Activated CD8-positive, alpha-beta T cell treated with anti-CD3 and anti-CD28 coated beads for 36 hours (primary cell): ENCODE measurements at regions not wholly inside any gene's neighbourhood (a gene's known extent, or its start where the extent isn't known, plus 50 kb on each side); places are given as distances from the start of the nearest gene placed in this dataset.

Experiments
- ATAC-seq: fragments of 200-7000 bp; cut with Tn5 transposase; one replicate; pipeline ENCODE4 v1.10.0; 2021; ENCODE audit warnings: mild to moderate bottlenecking, moderate library complexity
- CTCF ChIA-PET: fragments of 350-600 bp; sonication (Branson Sonifier 250); formaldehyde crosslinking; loops from one replicate; lab custom pipeline; 2021; ENCODE audit warnings: antibody characterized with exemption; lab: Charles Lee
- POLR2A ChIA-PET: fragments of 350-600 bp; sonication (Branson Sonifier 250); formaldehyde crosslinking; loops from one replicate; lab custom pipeline; 2021; ENCODE audit warnings: antibody characterized with exemption; lab: Charles Lee
- DNase-seq: peaks from one replicate; pipeline ENCODE4 v3.0.0-alpha.2; 2020
- H3K27ac Mint-ChIP-seq: one replicate; pipeline ENCODE4 v1.8.0; 2021; ENCODE audit warnings: mild to moderate bottlenecking, mixed read lengths
- H3K27me3 Mint-ChIP-seq: one replicate; pipeline ENCODE4 v1.8.0; 2021; ENCODE audit warnings: mixed read lengths
- H3K36me3 Mint-ChIP-seq: one replicate; pipeline ENCODE4 v1.8.0; 2021; ENCODE audit warnings: low read depth, mixed read lengths
- H3K4me1 Mint-ChIP-seq: one replicate; pipeline ENCODE4 v1.8.0; 2021; ENCODE audit warnings: low read depth, mixed read lengths
- H3K4me3 Mint-ChIP-seq: one replicate; pipeline ENCODE4 v1.8.0; 2021; ENCODE audit warnings: mild to moderate bottlenecking, moderate library complexity, mixed read lengths
- H3K9me3 Mint-ChIP-seq: one replicate; pipeline ENCODE4 v1.8.0; 2021; ENCODE audit warnings: mixed read lengths
- CTCF ChIP-seq: fragments of 200-600 bp; IDR thresholded peaks from one replicate; pipeline ENCODE4 v1.8.0; 2022; ENCODE audit warnings: antibody characterized with exemption, mild to moderate bottlenecking
- intact Hi-C: fragments of 100-400 bp; cut with micrococcal nuclease; formaldehyde crosslinking; loops from one replicate; pipeline ENCODE4 v1.10.0; 2022

- POLR2A ChIA-PET, result no interaction called here
- no peaks in the 10 kb centered on the region for H3K36me3 Mint-ChIP-seq
- peaks cover 8% of the 10 kb centered on the region for H3K9me3 Mint-ChIP-seq
- no peaks in the 10 kb centered on the region for H3K27me3 Mint-ChIP-seq
- no peak overlapping the region for H3K4me3 Mint-ChIP-seq
- H3K4me1 Mint-ChIP-seq, result no peaks in the 10 kb centered on the region
- no peak for TF ChIP-seq CTCF
- ATAC-seq (no peak), DNase-seq (no peak)
- intact Hi-C loops, result no loop called here
- H3K27ac Mint-ChIP-seq, result no peak overlapping the region
- CTCF ChIA-PET, result no interaction called here
Observed at GRCh38 chr4:178242655-178243054, 800.4 kb upstream of the AGA start.

GRCh38 chr4:178244785-178245184 is 802.5 kb upstream of the AGA start:
- H3K27ac Mint-ChIP-seq, result no peak overlapping the region
- no peak overlapping the region for H3K4me3 Mint-ChIP-seq
- no peak for ATAC-seq
- no peak for TF ChIP-seq CTCF
- H3K36me3 Mint-ChIP-seq, result no peaks in the 10 kb centered on the region
- no peak for DNase-seq
- ChIA-PET POLR2A (no interaction called here), CTCF (no interaction called here)
- no peaks in the 10 kb centered on the region for H3K4me1 Mint-ChIP-seq
- H3K27me3 Mint-ChIP-seq, result no peaks in the 10 kb centered on the region
- intact Hi-C loops, result no loop called here
- peaks cover 15% of the 10 kb centered on the region for H3K9me3 Mint-ChIP-seq

- no peak for DNase-seq
- no peaks in the 10 kb centered on the region for H3K36me3 Mint-ChIP-seq
- H3K27me3 Mint-ChIP-seq, result no peaks in the 10 kb centered on the region
- H3K27ac Mint-ChIP-seq, result no peak overlapping the region
- intact Hi-C loops, result no loop called here
- H3K4me3 Mint-ChIP-seq, result no peak overlapping the region
- no peak for TF ChIP-seq CTCF
- ChIA-PET CTCF (no interaction called here), POLR2A (no interaction called here)
- no peaks in the 10 kb centered on the region for H3K4me1 Mint-ChIP-seq
- no peak for ATAC-seq
- peaks cover 1% of the 10 kb centered on the region for H3K9me3 Mint-ChIP-seq
Observed at GRCh38 chr4:178255172-178255571, 812.9 kb upstream of the AGA start.

GRCh38 chr4:178258603-178259002 is 816.4 kb upstream of the AGA start:
- no peak for TF ChIP-seq CTCF
- intact Hi-C loops, result no loop called here
- CTCF ChIA-PET, result no interaction called here
- Mint-ChIP-seq H3K36me3 (no peaks in the 10 kb centered on the region), H3K4me3 (no peak overlapping the region), H3K4me1 (no peaks in the 10 kb centered on the region), H3K9me3 (peaks cover 3% of the 10 kb centered on the region), H3K27ac (no peak overlapping the region), H3K27me3 (no peaks in the 10 kb centered on the region)
- POLR2A ChIA-PET, result no interaction called here
- ATAC-seq, result no peak
- no peak for DNase-seq

- DNase-seq (no peak), ATAC-seq (no peak)
- Mint-ChIP-seq H3K4me1 (no peaks in the 10 kb centered on the region), H3K27me3 (no peaks in the 10 kb centered on the region), H3K27ac (no peak overlapping the region), H3K4me3 (no peak overlapping the region), H3K36me3 (no peaks in the 10 kb centered on the region), H3K9me3 (peaks cover 3% of the 10 kb centered on the region)
- no peak for TF ChIP-seq CTCF
- ChIA-PET POLR2A (no interaction called here), CTCF (no interaction called here)
- intact Hi-C loops, result no loop called here
Observed at GRCh38 chr4:178259566-178259965, 817.3 kb upstream of the AGA start.
